Caco-2 (cell line): ENCODE measurements at regions not wholly inside any gene's neighbourhood (a gene's known extent, or its start where the extent isn't known, plus 50 kb on each side); places are given as distances from the start of the nearest gene placed in this dataset.

ENCODE experiments used
- BruUV-seq: library from RNA; stranded (reverse); fragments of 400-500 nt; replicated peaks from 2 replicates; lab custom pipeline; 2021; lab: Mats Ljungman, UMichigan
- CTCF ChIA-PET: fragments of 300-600 bp; sonication (Branson Sonifier 250); formaldehyde crosslinking; loops from one replicate; lab custom pipeline; 2022; ENCODE audit warnings: antibody characterized with exemption; lab: Charles Lee
- POLR2A ChIA-PET: fragments of 300-600 bp; sonication (Branson Sonifier 250); formaldehyde crosslinking; loops from one replicate; lab custom pipeline; 2022; ENCODE audit warnings: antibody characterized with exemption; lab: Charles Lee
- DNase-seq, 2 experiments: peaks; one replicate each; pipeline versions ENCODE4 v3.0.0 to v3.0.0-alpha.2; 2020 to 2022
- H3K27me3 ChIP-seq: replicated peaks from 2 replicates; pipeline ENCODE4 v1.6.0; 2011; ENCODE audit warnings: low read length; ENCODE audit not compliant: control insufficient read depth, insufficient read depth
- H3K36me3 ChIP-seq: 2 replicates; pipeline ENCODE4 v1.5.1; 2011; ENCODE audit warnings: low read length; ENCODE audit not compliant: control insufficient read depth, insufficient read depth
- H3K4me1 ChIP-seq: fragments of 250-450 bp; sonication (Bioruptor Pico); 2 replicates; pipeline ENCODE4 v1.5.1; 2020; ENCODE audit warnings: mild to moderate bottlenecking
- H3K4me3 ChIP-seq: 2 replicates; pipeline ENCODE4 v1.5.1; 2011; ENCODE audit warnings: low read depth, mild to moderate bottlenecking, control low read depth, low read length
- H3K9me3 ChIP-seq: fragments of 250-450 bp; sonication (Bioruptor Pico); 2 replicates; pipeline ENCODE4 v1.5.1; 2020; ENCODE audit warnings: mild to moderate bottlenecking, moderate library complexity
- H3K27ac Mint-ChIP-seq: one replicate; pipeline ENCODE4 v1.8.0; 2022; ENCODE audit warnings: mixed read lengths; ENCODE audit not compliant: unreplicated experiment
- H3K27me3 Mint-ChIP-seq: one replicate; pipeline ENCODE4 v1.8.0; 2022; ENCODE audit warnings: mixed read lengths; ENCODE audit not compliant: insufficient read depth, unreplicated experiment
- H3K36me3 Mint-ChIP-seq: one replicate; pipeline ENCODE4 v1.8.0; 2022; ENCODE audit warnings: mild to moderate bottlenecking, mixed read lengths; ENCODE audit not compliant: insufficient read depth, unreplicated experiment
- H3K4me1 Mint-ChIP-seq: one replicate; pipeline ENCODE4 v1.8.0; 2022; ENCODE audit warnings: low read depth, mixed read lengths; ENCODE audit not compliant: unreplicated experiment
- H3K4me3 Mint-ChIP-seq: one replicate; pipeline ENCODE4 v1.8.0; 2022; ENCODE audit warnings: mild to moderate bottlenecking, moderate library complexity, mixed read lengths; ENCODE audit not compliant: unreplicated experiment
- H3K9me3 Mint-ChIP-seq: one replicate; pipeline ENCODE4 v1.8.0; 2022; ENCODE audit warnings: mixed read lengths; ENCODE audit not compliant: unreplicated experiment
- intact Hi-C: fragments of 100-400 bp; cut with micrococcal nuclease; formaldehyde crosslinking; loops from one replicate; pipeline ENCODE4 v1.10.0; 2022; ENCODE audit not compliant: unreplicated experiment
- TF ChIP-seq, protein P1 (sequence below), 2 experiments: fragments of 200-600 bp in 1 of 2; IDR thresholded peaks; 1 replicate in 1 of 2; 2 replicates in 1 of 2; pipeline versions ENCODE4 v1.5.1 to v1.8.0; 2011 to 2022; ENCODE audit warnings: antibody characterized with exemption in 1 of 2, control low read depth in 1 of 2, inconsistent platforms in 1 of 2, low read depth in 1 of 2, low read length in 1 of 2, mild to moderate bottlenecking in 1 of 2, moderate library complexity in 1 of 2; ENCODE audit not compliant: insufficient read depth in 1 of 2, severe bottlenecking in 1 of 2, unreplicated experiment in 1 of 2

DNA sequence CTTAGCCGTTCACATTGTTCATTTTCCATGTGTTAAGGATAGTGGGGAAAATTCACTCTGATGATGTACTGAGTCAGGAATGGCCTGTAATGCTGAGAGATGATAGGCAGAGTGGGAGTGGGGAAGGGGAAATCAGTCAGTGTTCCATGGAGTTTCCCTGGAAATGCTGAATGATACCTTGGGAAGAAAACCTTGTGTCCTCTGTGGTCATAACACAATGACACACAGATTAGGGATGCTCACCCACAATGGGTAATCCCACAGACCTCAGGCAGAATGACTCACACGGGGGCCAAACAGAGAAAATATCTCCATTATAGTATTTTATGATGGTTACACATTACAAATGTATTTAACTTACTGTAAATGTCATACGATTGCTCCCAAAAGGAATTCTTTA is 118.0 kb downstream of the SNX19 start:
- Mint-ChIP-seq H3K27ac (no peak overlapping the region), H3K27me3 (peaks cover 5% of the 10 kb centered on the region), H3K4me3 (no peak overlapping the region), H3K36me3 (no peaks in the 10 kb centered on the region), H3K4me1 (no peaks in the 10 kb centered on the region), H3K9me3 (no peaks in the 10 kb centered on the region)
- no TSS peak for BruUV-seq
- Histone ChIP-seq H3K36me3 (no peaks in the 10 kb centered on the region; the same call in 1 of the 2 replicates), H3K4me3 (no peak overlapping the region), H3K27me3 (no peaks in the 10 kb centered on the region), H3K9me3 (0 out of 2 replicates have a peak, but pooled peaks cover 4% of the 10 kb centered on the region), H3K4me1 (no peaks in the 10 kb centered on the region)
- POLR2A ChIA-PET = no interaction called here
- TF ChIP-seq, protein P1, sequence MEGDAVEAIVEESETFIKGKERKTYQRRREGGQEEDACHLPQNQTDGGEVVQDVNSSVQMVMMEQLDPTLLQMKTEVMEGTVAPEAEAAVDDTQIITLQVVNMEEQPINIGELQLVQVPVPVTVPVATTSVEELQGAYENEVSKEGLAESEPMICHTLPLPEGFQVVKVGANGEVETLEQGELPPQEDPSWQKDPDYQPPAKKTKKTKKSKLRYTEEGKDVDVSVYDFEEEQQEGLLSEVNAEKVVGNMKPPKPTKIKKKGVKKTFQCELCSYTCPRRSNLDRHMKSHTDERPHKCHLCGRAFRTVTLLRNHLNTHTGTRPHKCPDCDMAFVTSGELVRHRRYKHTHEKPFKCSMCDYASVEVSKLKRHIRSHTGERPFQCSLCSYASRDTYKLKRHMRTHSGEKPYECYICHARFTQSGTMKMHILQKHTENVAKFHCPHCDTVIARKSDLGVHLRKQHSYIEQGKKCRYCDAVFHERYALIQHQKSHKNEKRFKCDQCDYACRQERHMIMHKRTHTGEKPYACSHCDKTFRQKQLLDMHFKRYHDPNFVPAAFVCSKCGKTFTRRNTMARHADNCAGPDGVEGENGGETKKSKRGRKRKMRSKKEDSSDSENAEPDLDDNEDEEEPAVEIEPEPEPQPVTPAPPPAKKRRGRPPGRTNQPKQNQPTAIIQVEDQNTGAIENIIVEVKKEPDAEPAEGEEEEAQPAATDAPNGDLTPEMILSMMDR (IDR thresholded peaks at IDR 0.05; ENCODE audit: insufficient read depth in 1 of 2, low read depth in 1 of 2, low read length in 1 of 2, severe bottlenecking in 1 of 2, unreplicated experiment in 1 of 2) = no peak
- no peak for DNase-seq
- CTCF ChIA-PET = interaction anchor here (0.6 kb wide), 1 partner anchor 68 kb away, joined by 3 read pairs; no protein-coding TSS in a partner anchor
- intact Hi-C loops = no loop called here

DNA sequence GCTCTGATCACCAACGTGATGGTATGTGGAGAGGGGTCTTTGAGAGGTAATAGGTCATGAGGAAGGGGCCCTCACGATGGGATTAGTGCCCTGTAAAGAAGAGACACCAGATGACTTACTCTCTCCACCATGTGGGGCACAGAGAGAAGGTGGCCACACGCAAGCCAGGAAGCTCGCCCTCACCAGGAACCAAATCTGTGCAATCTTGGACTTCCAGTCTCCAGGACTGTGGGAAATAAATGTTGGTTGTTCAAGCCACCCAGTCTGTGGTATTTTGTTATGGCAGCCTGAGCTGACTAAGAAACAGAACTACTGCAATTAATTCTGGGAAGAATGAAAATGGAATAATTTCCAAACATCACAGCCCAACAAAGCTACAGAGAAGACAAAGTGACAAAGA is 117.5 kb downstream of the SNX19 start:
- Histone ChIP-seq H3K27me3 (no peaks in the 10 kb centered on the region), H3K4me1 (no peaks in the 10 kb centered on the region), H3K36me3 (no peaks in the 10 kb centered on the region; the same call in 1 of the 2 replicates), H3K9me3 (0 out of 2 replicates have a peak, but pooled peaks cover 4% of the 10 kb centered on the region), H3K4me3 (no peak overlapping the region)
- BruUV-seq = no TSS peak
- Mint-ChIP-seq H3K27ac (no peak overlapping the region), H3K36me3 (no peaks in the 10 kb centered on the region), H3K4me1 (no peaks in the 10 kb centered on the region), H3K27me3 (peaks cover 5% of the 10 kb centered on the region), H3K9me3 (no peaks in the 10 kb centered on the region), H3K4me3 (no peak overlapping the region)
- no peak for DNase-seq
- TF ChIP-seq, protein P1 (IDR thresholded peaks at IDR 0.05; ENCODE audit: insufficient read depth in 1 of 2, low read depth in 1 of 2, low read length in 1 of 2, severe bottlenecking in 1 of 2, unreplicated experiment in 1 of 2) = no peak
- intact Hi-C loops = no loop called here
- POLR2A ChIA-PET = no interaction called here
- CTCF ChIA-PET = no interaction called here

GRCh38 chr11:130801333-130802122 is 114.8 kb downstream of the SNX19 start:
- no peaks in the 10 kb centered on the region for H3K36me3 Mint-ChIP-seq
- H3K27me3 Mint-ChIP-seq = peaks cover 2% of the 10 kb centered on the region
- Histone ChIP-seq H3K4me3 (no peak overlapping the region), H3K9me3 (0 out of 2 replicates have a peak, but pooled peaks cover 4% of the 10 kb centered on the region), H3K4me1 (no peaks in the 10 kb centered on the region), H3K27me3 (no peaks in the 10 kb centered on the region), H3K36me3 (no peaks in the 10 kb centered on the region; the same call in 1 of the 2 replicates)
- no peaks in the 10 kb centered on the region for H3K4me1 Mint-ChIP-seq
- H3K9me3 Mint-ChIP-seq = no peaks in the 10 kb centered on the region
- TF ChIP-seq, protein P1 (IDR thresholded peaks at IDR 0.05; ENCODE audit: insufficient read depth in 1 of 2, low read depth in 1 of 2, low read length in 1 of 2, severe bottlenecking in 1 of 2, unreplicated experiment in 1 of 2) = no peak
- POLR2A ChIA-PET = no interaction called here
- no peak for DNase-seq
- CTCF ChIA-PET = interaction anchor here (0.6 kb wide), 1 partner anchor 36 kb away, joined by 3 read pairs; no protein-coding TSS in a partner anchor
- no peak overlapping the region for H3K4me3 Mint-ChIP-seq
- no peak overlapping the region for H3K27ac Mint-ChIP-seq
- intact Hi-C loops = no loop called here
- no TSS peak for BruUV-seq
